ENCODE measurements at regions not wholly inside any gene's neighbourhood (a gene's known extent, or its start where the extent isn't known, plus 50 kb on each side); places are given as distances from the start of the nearest gene placed in this dataset.

DNA sequence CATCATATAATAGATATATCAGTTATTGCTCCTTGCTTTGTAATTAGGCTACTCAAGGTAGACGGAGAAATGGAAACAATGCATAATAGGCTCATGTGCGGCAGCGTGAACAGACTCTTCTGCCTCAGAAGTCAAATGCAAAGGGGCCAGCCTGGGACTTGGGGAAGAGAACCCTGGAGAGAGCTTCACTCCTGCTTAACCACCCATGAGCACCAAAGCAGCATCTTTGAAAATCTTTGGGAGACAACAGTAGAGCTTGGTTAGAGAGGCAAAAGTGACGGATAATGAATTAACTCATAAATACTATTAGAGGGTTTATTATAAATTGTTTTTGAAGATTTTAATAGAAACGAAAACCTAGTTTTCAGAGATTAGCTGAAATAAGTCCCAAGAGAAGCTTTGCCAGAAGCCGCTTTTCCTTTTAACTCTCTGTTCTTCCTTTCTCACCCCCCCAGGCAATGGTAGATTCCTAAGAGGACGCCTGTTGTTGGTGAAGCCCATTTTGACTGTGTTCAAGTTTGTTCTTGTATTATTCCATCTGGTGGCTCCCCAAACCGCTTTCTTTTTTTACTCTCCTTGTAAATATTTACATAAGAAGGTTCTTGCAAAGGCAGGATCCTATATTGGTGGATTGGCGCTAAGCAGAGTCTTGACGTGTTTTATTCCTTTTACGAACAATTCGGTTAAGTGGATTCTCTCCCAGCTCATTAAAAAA lies 196.0 kb upstream of the TPRG1 start:
- no peak for TF ChIP-seq CTCF (IDR thresholded peaks at IDR 0.05)
- TF ChIP-seq EP300 (IDR thresholded peaks at IDR 0.05) = no peak

All from esophagus muscularis mucosa (tissue), 3 donors.